H9 (cell line): ENCODE measurements at regions not wholly inside any gene's neighbourhood (a gene's known extent, or its start where the extent isn't known, plus 50 kb on each side); places are given as distances from the start of the nearest gene placed in this dataset.

Source experiments
- DNase-seq: peaks from one replicate; pipeline ENCODE4 v3.0.0-alpha.2; 2017
- H2AFZ ChIP-seq: one replicate; pipeline ENCODE4 v1.6.1; 2013; ENCODE audit warnings: mild to moderate bottlenecking, low read length, control low read depth, moderate library complexity
- H2AK5ac ChIP-seq: 2 replicates; pipeline ENCODE4 v1.6.1; 2013; ENCODE audit warnings: low read length, control low read depth, mixed read lengths; ENCODE audit not compliant: insufficient read length
- H2BK120ac ChIP-seq: one replicate; pipeline ENCODE4 v1.6.1; 2013; ENCODE audit warnings: low read depth, mild to moderate bottlenecking, low read length, control low read depth, inconsistent platforms; ENCODE audit not compliant: poor library complexity, severe bottlenecking
- H2BK12ac ChIP-seq: 2 replicates; pipeline ENCODE4 v1.6.1; 2013; ENCODE audit warnings: low read length, control low read depth, mixed read lengths, low read depth; ENCODE audit not compliant: insufficient read length
- H2BK15ac ChIP-seq: 2 replicates; pipeline ENCODE4 v1.6.1; 2013; ENCODE audit warnings: low read depth, low read length, control low read depth
- H2BK20ac ChIP-seq: one replicate; pipeline ENCODE4 v1.6.1; 2013; ENCODE audit warnings: low read depth, mild to moderate bottlenecking, low read length, control low read depth, inconsistent platforms; ENCODE audit not compliant: poor library complexity, severe bottlenecking
- H2BK5ac ChIP-seq: 2 replicates; pipeline ENCODE4 v1.6.1; 2013; ENCODE audit warnings: low read length, control low read depth, mixed read lengths; ENCODE audit not compliant: insufficient read length
- H3K14ac ChIP-seq: 2 replicates; pipeline ENCODE4 v1.6.1; 2013; ENCODE audit warnings: low read length, control low read depth; ENCODE audit not compliant: insufficient read depth
- H3K18ac ChIP-seq: 2 replicates; pipeline ENCODE4 v1.6.1; 2013; ENCODE audit warnings: low read depth, mild to moderate bottlenecking, mixed read lengths, low read length, control low read depth; ENCODE audit not compliant: insufficient read length
- H3K23ac ChIP-seq: 2 replicates; pipeline ENCODE4 v1.6.1; 2013; ENCODE audit warnings: low read length, control low read depth, mixed read lengths, low read depth; ENCODE audit not compliant: insufficient read length
- H3K23me2 ChIP-seq: 2 replicates; pipeline ENCODE4 v1.6.1; 2013; ENCODE audit warnings: low read depth, mild to moderate bottlenecking, mixed read lengths, low read length, control low read depth; ENCODE audit not compliant: insufficient read length, poor library complexity, severe bottlenecking
- H3K27ac ChIP-seq: 2 replicates; pipeline ENCODE4 v1.5.1; 2013; ENCODE audit warnings: low read length, control low read depth, mixed read lengths, low read depth; ENCODE audit not compliant: insufficient read length
- H3K27me3 ChIP-seq: 2 replicates; pipeline ENCODE4 v1.6.1; 2013; ENCODE audit warnings: low read length, control low read depth, inconsistent platforms; ENCODE audit not compliant: insufficient read depth
- H3K4ac ChIP-seq: 2 replicates; pipeline ENCODE4 v1.6.1; 2013; ENCODE audit warnings: low read depth, mild to moderate bottlenecking, control low read depth, inconsistent platforms, low read length, moderate library complexity
- H3K4me1 ChIP-seq: 2 replicates; pipeline ENCODE4 v1.6.1; 2013; ENCODE audit warnings: low read length, control low read depth, inconsistent platforms; ENCODE audit not compliant: insufficient read depth
- H3K4me2 ChIP-seq: 2 replicates; pipeline ENCODE4 v1.6.1; 2013; ENCODE audit warnings: low read length, control low read depth, mixed read lengths; ENCODE audit not compliant: insufficient read length, insufficient read depth
- H3K56ac ChIP-seq: 2 replicates; pipeline ENCODE4 v1.6.1; 2013; ENCODE audit warnings: low read depth, mild to moderate bottlenecking, mixed read lengths, low read length, control low read depth; ENCODE audit not compliant: insufficient read length
- H3K79me1 ChIP-seq: 2 replicates; pipeline ENCODE4 v1.6.1; 2013; ENCODE audit warnings: low read depth, mild to moderate bottlenecking, moderate library complexity, low read length, control low read depth, inconsistent platforms; ENCODE audit not compliant: insufficient read depth, poor library complexity, severe bottlenecking
- H3K79me2 ChIP-seq: 2 replicates; pipeline ENCODE4 v1.6.1; 2013; ENCODE audit warnings: low read length, control low read depth, inconsistent platforms; ENCODE audit not compliant: insufficient read depth
- H3K9ac ChIP-seq: 2 replicates; pipeline ENCODE4 v1.6.1; 2013; ENCODE audit warnings: low read length, control low read depth, mixed read lengths; ENCODE audit not compliant: insufficient read length; ENCODE audit errors: extremely low read depth
- H3K9me3 ChIP-seq: one replicate; pipeline ENCODE4 v1.6.1; 2013; ENCODE audit warnings: low read depth, low read length, inconsistent platforms; ENCODE audit not compliant: control insufficient read depth
- H3T11ph ChIP-seq: one replicate; pipeline ENCODE4 v1.6.1; 2013; ENCODE audit warnings: mild to moderate bottlenecking, low read length, control low read depth, inconsistent platforms
- H4K20me1 ChIP-seq: one replicate; pipeline ENCODE4 v1.6.1; 2013; ENCODE audit not compliant: control insufficient read depth, insufficient read length, insufficient read depth
- H4K5ac ChIP-seq: 2 replicates; pipeline ENCODE4 v1.6.1; 2013; ENCODE audit warnings: low read depth, mild to moderate bottlenecking, mixed read lengths, low read length, control low read depth; ENCODE audit not compliant: insufficient read length
- H4K8ac ChIP-seq: replicated peaks from 2 replicates; pipeline ENCODE4 v1.6.1; 2013; ENCODE audit warnings: low read length, control low read depth, mixed read lengths, low read depth; ENCODE audit not compliant: insufficient read length
- H4K91ac ChIP-seq: 2 replicates; pipeline ENCODE4 v1.6.1; 2013; ENCODE audit warnings: low read depth, mild to moderate bottlenecking, moderate library complexity, mixed read lengths, low read length, control low read depth; ENCODE audit not compliant: insufficient read length
- H3K27ac Mint-ChIP-seq, 3 experiments: 2 replicates in 2 of 3; 3 replicates in 1 of 3; pipeline ENCODE4 v1.8.0; 2020 to 2021; ENCODE audit warnings: mixed read lengths in 3 of 3, mild to moderate bottlenecking in 1 of 3, moderate library complexity in 1 of 3
- H3K27me3 Mint-ChIP-seq: 2 replicates; pipeline ENCODE4 v1.8.0; 2021; ENCODE audit warnings: low read depth, mild to moderate bottlenecking, moderate library complexity, mixed read lengths
- H3K36me3 Mint-ChIP-seq, 3 experiments: 2 replicates in 2 of 3; 3 replicates in 1 of 3; pipeline ENCODE4 v1.8.0; 2020 to 2021; ENCODE audit warnings: low read depth in 3 of 3, mixed read lengths in 3 of 3; ENCODE audit not compliant: insufficient read depth in 1 of 3
- H3K4me1 Mint-ChIP-seq, 2 experiments: 2 replicates each; pipeline ENCODE4 v1.8.0; 2020; ENCODE audit warnings: mixed read lengths in 2 of 2
- H3K4me3 Mint-ChIP-seq, 2 experiments: 2 replicates in 1 of 2; 3 replicates in 1 of 2; pipeline ENCODE4 v1.8.0; 2020 to 2021; ENCODE audit warnings: mild to moderate bottlenecking in 2 of 2, mixed read lengths in 2 of 2, moderate library complexity in 1 of 2
- H3K9me3 Mint-ChIP-seq, 2 experiments: 2 replicates in 1 of 2; 3 replicates in 1 of 2; pipeline ENCODE4 v1.8.0; 2020; ENCODE audit warnings: mild to moderate bottlenecking in 2 of 2, mixed read lengths in 2 of 2, moderate library complexity in 1 of 2
- CTCF ChIP-seq: fragments of 200-600 bp; sonication (generic); conservative IDR thresholded peaks from 3 replicates; pipeline ENCODE4 v1.8.0; 2021; ENCODE audit warnings: antibody characterized with exemption, mild to moderate bottlenecking
- WGBS: extraction: QIAGEN DNeasy Blood & Tissue Kit; methylation state at CpG from one replicate; pipeline ENCODE4 v1.1.7; 2013; ENCODE audit warnings: missing lambda C conversion rate, low lambda C conversion rate, mixed read lengths; ENCODE audit not compliant: insufficient read length; ENCODE audit errors: extremely low coverage; 5-methylcytosine and 5-hydroxymethylcytosine counted together

- TF ChIP-seq CTCF: no peak
- Histone ChIP-seq H3K23me2 (no peaks in the 10 kb centered on the region), H3T11ph (no peak overlapping the region), H2BK20ac (no peak overlapping the region), H2BK5ac (no peak overlapping the region), H4K20me1 (no peaks in the 10 kb centered on the region), H3K9ac (no peak overlapping the region), H3K18ac (no peak overlapping the region), H3K27me3 (no peaks in the 10 kb centered on the region), H3K4ac (no peak overlapping the region), H3K79me2 (no peaks in the 10 kb centered on the region), H2BK15ac (no peak overlapping the region), H2AK5ac (no peak overlapping the region), H2BK120ac (no peak overlapping the region), H4K8ac (no peak overlapping the region), H3K79me1 (no peaks in the 10 kb centered on the region), H3K14ac (no peak overlapping the region), H3K4me1 (no peaks in the 10 kb centered on the region), H3K23ac (no peak overlapping the region), H3K56ac (no peak overlapping the region), H3K27ac (no peak overlapping the region), H3K9me3 (no peaks in the 10 kb centered on the region), H2BK12ac (no peak overlapping the region), H4K5ac (no peak overlapping the region), H3K4me2 (no peak overlapping the region), H4K91ac (no peak overlapping the region), H2AFZ (no peak overlapping the region)
- WGBS: no CpG with 5 or more reads among the region's 8 CpGs
- Mint-ChIP-seq H3K36me3 (no peaks in the 10 kb centered on the region), H3K4me1 (no peaks in the 10 kb centered on the region), H3K27me3 (no peaks in the 10 kb centered on the region; the same call in 1 of the 2 replicates), H3K27ac (no peak overlapping the region), H3K4me3 (no peak overlapping the region), H3K9me3 (no peaks in the 10 kb centered on the region)
- DNase-seq: no peak
Observed at GRCh38 chr2:67561457-67561965, 164.4 kb downstream of the ETAA1 start.
